ENCODE measurements at regions not wholly inside any gene's neighbourhood (a gene's known extent, or its start where the extent isn't known, plus 50 kb on each side); places are given as distances from the start of the nearest gene placed in this dataset.

- no peak for TF ChIP-seq PATZ1 (CRISPR knock-in tag; IDR thresholded peaks at IDR 0.05; ENCODE audit: borderline replicate concordance)
- TF ChIP-seq TCF4 (CRISPR knock-in tag; IDR thresholded peaks at IDR 0.05; ENCODE audit: borderline replicate concordance), result no peak
- no peak for TF ChIP-seq ARNTL (CRISPR knock-in tag; IDR thresholded peaks at IDR 0.05; ENCODE audit: borderline replicate concordance, low read depth)
- no peak for TF ChIP-seq PPARA (CRISPR knock-in tag; IDR thresholded peaks at IDR 0.05; ENCODE audit: borderline replicate concordance)
- no peak for TF ChIP-seq TOX (CRISPR knock-in tag; IDR thresholded peaks at IDR 0.05; ENCODE audit: borderline replicate concordance)
These were observed 168.9 kb downstream of the FASLG start for GRCh38 chr1:172827841-172828240.
